HEK293 (cell line): ENCODE measurements at regions not wholly inside any gene's neighbourhood (a gene's known extent, or its start where the extent isn't known, plus 50 kb on each side); places are given as distances from the start of the nearest gene placed in this dataset.
A peak's percentile ranks its signal among the peaks of the same experiment; 100 is the strongest.

Experiments
- CTCF ChIA-PET: fragments of 350-600 bp; formaldehyde crosslinking; extraction: SDS; loops from one replicate; lab custom pipeline; 2021; ENCODE audit warnings: antibody characterized with exemption; lab: Yijun Ruan, JAX
- POLR2A ChIA-PET: fragments of 300-600 bp; formaldehyde crosslinking; extraction: SDS; loops from one replicate; lab custom pipeline; 2020; ENCODE audit warnings: antibody characterized with exemption, inconsistent platforms; lab: Yijun Ruan, JAX
- H3K27ac ChIP-seq: fragments of 200-500 bp; sonication (Bioruptor generic); 2 replicates; pipeline ENCODE4 v1.5.1; 2014; ENCODE audit warnings: low read depth, low read length, control low read depth, inconsistent platforms; ENCODE audit errors: extremely low read depth
- H3K36me3 ChIP-seq, 2 experiments: fragments of 200-500 bp in 1 of 2; sonication (Bioruptor generic) in 1 of 2; 1 replicate in 1 of 2; 2 replicates in 1 of 2; pipeline ENCODE4 v1.5.1; 2014 to 2017; ENCODE audit warnings: inconsistent platforms in 2 of 2, low read length in 2 of 2; ENCODE audit not compliant: control insufficient read depth in 2 of 2, insufficient read depth in 1 of 2
- H3K4me1 ChIP-seq: fragments of 200-500 bp; sonication (Bioruptor generic); 2 replicates; pipeline ENCODE4 v1.5.1; 2014; ENCODE audit warnings: mild to moderate bottlenecking, low read length, inconsistent platforms; ENCODE audit not compliant: control insufficient read depth, insufficient read depth
- H3K4me3 ChIP-seq: 2 replicates; pipeline ENCODE4 v1.5.1; 2011; ENCODE audit warnings: low read depth, mild to moderate bottlenecking, control low read depth, low read length, moderate library complexity
- H3K9me3 ChIP-seq: fragments of 200-500 bp; sonication (Bioruptor generic); 2 replicates; pipeline ENCODE4 v1.5.1; 2014; ENCODE audit warnings: low read depth, low read length, inconsistent platforms; ENCODE audit not compliant: control insufficient read depth, insufficient read depth
- BCL11A ChIP-seq: fragments of 450-650 bp; formaldehyde crosslinking; IDR thresholded peaks from 2 replicates; pipeline ENCODE4 v1.5.1; 2016; ENCODE audit warnings: low read depth, missing biosample characterization, missing genetic modification characterization
- KLF17 ChIP-seq: fragments of 450-650 bp; formaldehyde crosslinking; IDR thresholded peaks from 2 replicates; pipeline ENCODE4 v1.5.1; 2016; ENCODE audit warnings: missing biosample characterization, missing genetic modification characterization
- KLF7 ChIP-seq: fragments of 450-650 bp; formaldehyde crosslinking; IDR thresholded peaks from 2 replicates; pipeline ENCODE4 v1.5.1; 2016; ENCODE audit warnings: missing biosample characterization, missing genetic modification characterization, borderline replicate concordance
- PRDM1 ChIP-seq: fragments of 450-650 bp; formaldehyde crosslinking; IDR thresholded peaks from 2 replicates; pipeline ENCODE4; 2016; ENCODE audit warnings: missing biosample characterization, missing genetic modification characterization
- ZBTB17 ChIP-seq: fragments of 450-650 bp; formaldehyde crosslinking; IDR thresholded peaks from 2 replicates; pipeline ENCODE4 v1.5.1; 2016; ENCODE audit warnings: missing biosample characterization, missing genetic modification characterization
- ZBTB21 ChIP-seq: fragments of 450-650 bp; formaldehyde crosslinking; IDR thresholded peaks from 2 replicates; pipeline ENCODE4 v1.5.1; 2017; ENCODE audit warnings: missing biosample characterization, missing genetic modification characterization
- ZBTB26 ChIP-seq: fragments of 450-650 bp; formaldehyde crosslinking; optimal IDR thresholded peaks from 2 replicates; pipeline ENCODE3; 2016; ENCODE audit warnings: missing biosample characterization, mild to moderate bottlenecking, missing genetic modification characterization
- ZBTB8A ChIP-seq: fragments of 450-650 bp; formaldehyde crosslinking; IDR thresholded peaks from 2 replicates; pipeline ENCODE4 v1.5.1; 2016; ENCODE audit warnings: missing biosample characterization, missing genetic modification characterization
- ZNF223 ChIP-seq: fragments of 450-650 bp; formaldehyde crosslinking; IDR thresholded peaks from 2 replicates; pipeline ENCODE4 v1.5.1; 2016; ENCODE audit warnings: missing biosample characterization, missing genetic modification characterization
- ZNF274 ChIP-seq, 2 experiments: fragments of 200-500 bp in 1 of 2; fragments of 450-650 bp in 1 of 2; sonication (Bioruptor generic) in 1 of 2; formaldehyde crosslinking in 1 of 2; IDR thresholded peaks; 2 replicates each; pipeline versions ENCODE4 v1.5.1 to v1.6.1; 2014 to 2016; ENCODE audit warnings: borderline replicate concordance in 1 of 2, inconsistent platforms in 1 of 2, low read length in 1 of 2, missing biosample characterization in 1 of 2, missing genetic modification characterization in 1 of 2
- ZNF350 ChIP-seq: fragments of 450-650 bp; formaldehyde crosslinking; IDR thresholded peaks from 2 replicates; pipeline ENCODE4 v1.5.0; 2017; ENCODE audit warnings: missing biosample characterization, mild to moderate bottlenecking, missing genetic modification characterization
- ZNF423 ChIP-seq: fragments of 450-650 bp; formaldehyde crosslinking; IDR thresholded peaks from 2 replicates; pipeline ENCODE4 v1.5.1; 2016; ENCODE audit warnings: missing biosample characterization, missing genetic modification characterization
- ZNF549 ChIP-seq: fragments of 450-650 bp; IDR thresholded peaks from 2 replicates; pipeline ENCODE4 v1.5.1; 2018; ENCODE audit warnings: missing biosample characterization, missing genetic modification characterization, mild to moderate bottlenecking, inconsistent platforms, moderate library complexity
- ZNF610 ChIP-seq: fragments of 450-650 bp; formaldehyde crosslinking; IDR thresholded peaks from 2 replicates; pipeline ENCODE4 v1.5.1; 2016; ENCODE audit warnings: missing biosample characterization, missing genetic modification characterization, borderline replicate concordance
- TF ChIP-seq, protein P1 (sequence below): fragments of 450-650 bp; formaldehyde crosslinking; IDR thresholded peaks from 2 replicates; pipeline ENCODE4 v1.5.1; 2016; ENCODE audit warnings: missing biosample characterization, missing genetic modification characterization
- TF ChIP-seq, protein P2 (sequence below): fragments of 450-650 bp; formaldehyde crosslinking; IDR thresholded peaks from 2 replicates; pipeline ENCODE4 v1.5.1; 2016; ENCODE audit warnings: missing biosample characterization, missing genetic modification characterization, low read depth
- TF ChIP-seq, protein P3 (sequence below): fragments of 450-650 bp; formaldehyde crosslinking; IDR thresholded peaks from 2 replicates; pipeline ENCODE4 v1.5.1; 2017; ENCODE audit warnings: missing biosample characterization, mild to moderate bottlenecking, missing genetic modification characterization, moderate library complexity

- peak; percentile 42; the same call in 1 of the 2 replicates for TF ChIP-seq ZBTB17 (tag by site-specific recombination)
- TF ChIP-seq, protein P1, sequence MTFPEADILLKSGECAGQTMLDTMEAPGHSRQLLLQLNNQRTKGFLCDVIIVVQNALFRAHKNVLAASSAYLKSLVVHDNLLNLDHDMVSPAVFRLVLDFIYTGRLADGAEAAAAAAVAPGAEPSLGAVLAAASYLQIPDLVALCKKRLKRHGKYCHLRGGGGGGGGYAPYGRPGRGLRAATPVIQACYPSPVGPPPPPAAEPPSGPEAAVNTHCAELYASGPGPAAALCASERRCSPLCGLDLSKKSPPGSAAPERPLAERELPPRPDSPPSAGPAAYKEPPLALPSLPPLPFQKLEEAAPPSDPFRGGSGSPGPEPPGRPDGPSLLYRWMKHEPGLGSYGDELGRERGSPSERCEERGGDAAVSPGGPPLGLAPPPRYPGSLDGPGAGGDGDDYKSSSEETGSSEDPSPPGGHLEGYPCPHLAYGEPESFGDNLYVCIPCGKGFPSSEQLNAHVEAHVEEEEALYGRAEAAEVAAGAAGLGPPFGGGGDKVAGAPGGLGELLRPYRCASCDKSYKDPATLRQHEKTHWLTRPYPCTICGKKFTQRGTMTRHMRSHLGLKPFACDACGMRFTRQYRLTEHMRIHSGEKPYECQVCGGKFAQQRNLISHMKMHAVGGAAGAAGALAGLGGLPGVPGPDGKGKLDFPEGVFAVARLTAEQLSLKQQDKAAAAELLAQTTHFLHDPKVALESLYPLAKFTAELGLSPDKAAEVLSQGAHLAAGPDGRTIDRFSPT (tag by site-specific recombination), result peak; percentile 30; the same call in 1 of the 2 replicates
- no peak for TF ChIP-seq ZNF610 (tag by site-specific recombination)
- Histone ChIP-seq H3K27ac (no peak overlapping the region), H3K36me3 (no peaks in the 10 kb centered on the region), H3K4me1 (peaks cover 7% of the 10 kb centered on the region), H3K9me3 (no peaks in the 10 kb centered on the region), H3K4me3 (no peak overlapping the region)
- ChIA-PET POLR2A (no interaction called here), CTCF (no interaction called here)
These were observed 68.8 kb downstream of the KIF4B start for GRCh38 chr5:155082401-155082800.

DNA sequence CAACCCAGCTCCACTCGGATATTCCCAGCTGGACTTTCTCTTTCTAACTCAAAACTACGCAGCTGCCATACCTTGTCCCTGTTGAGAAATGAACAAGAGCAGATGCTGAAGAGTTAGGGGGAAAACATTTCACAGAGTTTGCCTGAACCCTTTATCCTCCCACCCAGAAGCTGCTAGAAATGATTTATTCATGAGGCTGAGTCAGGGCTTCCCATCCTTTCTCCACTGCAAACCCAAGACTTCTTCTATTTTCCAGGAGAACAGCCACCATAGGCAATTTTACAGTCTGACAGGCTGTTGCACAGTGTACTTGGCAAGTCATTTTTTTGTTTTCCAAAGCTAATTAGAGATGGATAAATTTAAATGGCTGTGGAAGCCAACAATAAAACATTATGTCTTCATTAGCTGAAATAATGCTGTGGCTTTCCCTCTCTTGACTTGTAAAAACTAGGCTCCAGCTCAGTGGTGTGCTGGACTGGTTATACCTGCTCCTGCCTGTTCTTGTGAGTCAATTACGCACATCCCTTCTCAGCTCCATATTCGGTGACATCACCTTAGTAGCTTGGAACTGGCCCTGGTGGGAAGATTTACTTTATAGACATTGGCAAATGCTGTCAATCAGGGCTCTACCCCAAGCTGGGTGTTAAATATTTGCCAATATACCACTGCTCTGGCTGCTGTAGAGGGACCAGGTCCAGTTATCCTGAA lies 71.9 kb downstream of the KIF4B start:
- ChIA-PET CTCF (interaction anchor here (0.7 to 1.2 kb wide), 3 partner anchors 113 to 541 kb away, joined by 3 to 4 read pairs (median 3); no protein-coding TSS in a partner anchor), POLR2A (no interaction called here)
- H3K36me3 ChIP-seq, result no peaks in the 10 kb centered on the region
- no peak overlapping the region for H3K27ac ChIP-seq
- peaks cover 3% of the 10 kb centered on the region; the same call in 1 of the 2 replicates for H3K4me1 ChIP-seq
- TF ChIP-seq ZBTB26 (tag by site-specific recombination) (no peak), ZNF423 (tag by site-specific recombination) (no peak), ZNF274 (IDR thresholded peaks at IDR 0.05; ENCODE audit: low read length) (no peak), ZNF274 (tag by site-specific recombination; IDR thresholded peaks at IDR 0.05; ENCODE audit: borderline replicate concordance) (no peak)
- TF ChIP-seq, protein P2, sequence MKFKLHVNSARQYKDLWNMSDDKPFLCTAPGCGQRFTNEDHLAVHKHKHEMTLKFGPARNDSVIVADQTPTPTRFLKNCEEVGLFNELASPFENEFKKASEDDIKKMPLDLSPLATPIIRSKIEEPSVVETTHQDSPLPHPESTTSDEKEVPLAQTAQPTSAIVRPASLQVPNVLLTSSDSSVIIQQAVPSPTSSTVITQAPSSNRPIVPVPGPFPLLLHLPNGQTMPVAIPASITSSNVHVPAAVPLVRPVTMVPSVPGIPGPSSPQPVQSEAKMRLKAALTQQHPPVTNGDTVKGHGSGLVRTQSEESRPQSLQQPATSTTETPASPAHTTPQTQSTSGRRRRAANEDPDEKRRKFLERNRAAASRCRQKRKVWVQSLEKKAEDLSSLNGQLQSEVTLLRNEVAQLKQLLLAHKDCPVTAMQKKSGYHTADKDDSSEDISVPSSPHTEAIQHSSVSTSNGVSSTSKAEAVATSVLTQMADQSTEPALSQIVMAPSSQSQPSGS, result 0 out of 2 replicates have a peak, but pooled peaks have one; percentile 11
- no peaks in the 10 kb centered on the region for H3K9me3 ChIP-seq
- no peak overlapping the region for H3K4me3 ChIP-seq

DNA sequence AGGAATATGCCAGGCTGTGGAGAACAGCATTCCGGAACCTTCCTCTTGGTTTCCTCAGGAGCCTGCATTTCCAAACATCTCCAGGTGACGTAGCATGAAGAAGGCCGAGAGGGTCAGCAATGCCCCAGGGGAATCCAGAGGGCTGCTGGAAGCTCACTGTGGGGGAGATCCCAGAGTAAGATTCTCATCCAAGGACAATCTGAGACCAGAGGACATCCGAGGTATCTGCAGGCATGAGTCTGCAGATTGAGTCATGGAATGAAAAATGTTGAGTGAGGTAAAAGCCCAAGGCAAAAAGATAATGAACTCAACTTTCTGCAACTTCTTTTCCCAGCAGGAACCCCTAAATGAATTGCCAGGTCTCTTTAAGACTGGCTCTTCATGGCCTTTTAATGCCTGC lies 73.5 kb downstream of the KIF4B start:
- CTCF ChIA-PET, result no interaction called here
- POLR2A ChIA-PET, result no interaction called here

GRCh38 chr5:155088811-155089210 lies 75.3 kb downstream of the KIF4B start:
- Histone ChIP-seq H3K9me3 (no peaks in the 10 kb centered on the region; the same call in 1 of the 2 replicates), H3K4me1 (no peaks in the 10 kb centered on the region), H3K36me3 (no peaks in the 10 kb centered on the region), H3K4me3 (no peak overlapping the region), H3K27ac (no peak overlapping the region)
- POLR2A ChIA-PET, result no interaction called here
- CTCF ChIA-PET, result interaction anchor here (0.5 kb wide), 1 partner anchor 231 kb away, joined by 3 read pairs; no protein-coding TSS in a partner anchor
- TF ChIP-seq, protein P3, sequence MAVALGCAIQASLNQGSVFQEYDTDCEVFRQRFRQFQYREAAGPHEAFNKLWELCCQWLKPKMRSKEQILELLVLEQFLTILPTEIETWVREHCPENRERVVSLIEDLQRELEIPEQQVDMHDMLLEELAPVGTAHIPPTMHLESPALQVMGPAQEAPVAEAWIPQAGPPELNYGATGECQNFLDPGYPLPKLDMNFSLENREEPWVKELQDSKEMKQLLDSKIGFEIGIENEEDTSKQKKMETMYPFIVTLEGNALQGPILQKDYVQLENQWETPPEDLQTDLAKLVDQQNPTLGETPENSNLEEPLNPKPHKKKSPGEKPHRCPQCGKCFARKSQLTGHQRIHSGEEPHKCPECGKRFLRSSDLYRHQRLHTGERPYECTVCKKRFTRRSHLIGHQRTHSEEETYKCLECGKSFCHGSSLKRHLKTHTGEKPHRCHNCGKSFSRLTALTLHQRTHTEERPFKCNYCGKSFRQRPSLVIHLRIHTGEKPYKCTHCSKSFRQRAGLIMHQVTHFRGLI (tag by site-specific recombination), result no peak
- TF ChIP-seq ZBTB26 (tag by site-specific recombination), result no peak
- TF ChIP-seq PRDM1 (tag by site-specific recombination), result no peak
- TF ChIP-seq ZNF549, result no peak
- no peak for TF ChIP-seq KLF17
- TF ChIP-seq ZNF350 (tag by site-specific recombination), result no peak
- TF ChIP-seq ZBTB21 (tag by site-specific recombination), result no peak
- TF ChIP-seq KLF7 (tag by site-specific recombination), result no peak
- no peak for TF ChIP-seq ZBTB8A (tag by site-specific recombination)
- no peak for TF ChIP-seq BCL11A (tag by site-specific recombination)

More for the DNA sequence above, 73.5 kb downstream of the KIF4B start:
- Histone ChIP-seq H3K9me3 (no peaks in the 10 kb centered on the region), H3K4me1 (no peaks in the 10 kb centered on the region), H3K36me3 (no peaks in the 10 kb centered on the region), H3K4me3 (no peak overlapping the region), H3K27ac (no peak overlapping the region)
- no peak for TF ChIP-seq ZNF223
